BLaER1 treated with 17β-estradiol and CSF1 and Interleukin-3, amounts not matched to agents 10 nM and 100 nM (cell line): ENCODE measurements at regions not wholly inside any gene's neighbourhood (a gene's known extent, or its start where the extent isn't known, plus 50 kb on each side); places are given as distances from the start of the nearest gene placed in this dataset.
"Not testable (repeated sequence)": the region's sequence is repeated elsewhere in the genome, so short reads cannot be mapped to it uniquely, and the experiment has no call there.

ENCODE experiments used
- H3K27ac ChIP-seq, 11 experiments: shearing (Covaris generic); formaldehyde crosslinking; 2 replicates each; pipeline ENCODE4 v1.8.1; 2022
- H3K27me3 ChIP-seq, 11 experiments: shearing (Covaris generic); formaldehyde crosslinking; 2 replicates each; pipeline ENCODE4 v1.8.1; 2022
- H3K36me3 ChIP-seq, 11 experiments: shearing (Covaris generic); formaldehyde crosslinking; 2 replicates each; pipeline ENCODE4 v1.8.1; 2022
- H3K4me1 ChIP-seq, 10 experiments: shearing (Covaris generic); formaldehyde crosslinking; 2 replicates each; pipeline ENCODE4 v1.8.1; 2022
- H3K4me2 ChIP-seq, 11 experiments: shearing (Covaris generic); formaldehyde crosslinking; 2 replicates each; pipeline ENCODE4 v1.8.1; 2022
- H3K4me3 ChIP-seq, 10 experiments: shearing (Covaris generic); formaldehyde crosslinking; 2 replicates each; pipeline ENCODE4 v1.8.1; 2022
- H3K9ac ChIP-seq, 11 experiments: shearing (Covaris generic); formaldehyde crosslinking; 2 replicates each; pipeline ENCODE4 v1.8.1; 2022
- H3K9me3 ChIP-seq, 11 experiments: shearing (Covaris generic); formaldehyde crosslinking; replicated peaks in 1 of 11; 2 replicates each; pipeline ENCODE4 v1.8.1; 2022
- H4K20me1 ChIP-seq, 11 experiments: shearing (Covaris generic); formaldehyde crosslinking; 2 replicates each; pipeline ENCODE4 v1.8.1; 2022
- Cebpa-rat ChIP-seq, 11 experiments: shearing (Covaris generic); IDR thresholded peaks; 2 replicates each; pipeline ENCODE4 v1.8.1; 2022

DNA sequence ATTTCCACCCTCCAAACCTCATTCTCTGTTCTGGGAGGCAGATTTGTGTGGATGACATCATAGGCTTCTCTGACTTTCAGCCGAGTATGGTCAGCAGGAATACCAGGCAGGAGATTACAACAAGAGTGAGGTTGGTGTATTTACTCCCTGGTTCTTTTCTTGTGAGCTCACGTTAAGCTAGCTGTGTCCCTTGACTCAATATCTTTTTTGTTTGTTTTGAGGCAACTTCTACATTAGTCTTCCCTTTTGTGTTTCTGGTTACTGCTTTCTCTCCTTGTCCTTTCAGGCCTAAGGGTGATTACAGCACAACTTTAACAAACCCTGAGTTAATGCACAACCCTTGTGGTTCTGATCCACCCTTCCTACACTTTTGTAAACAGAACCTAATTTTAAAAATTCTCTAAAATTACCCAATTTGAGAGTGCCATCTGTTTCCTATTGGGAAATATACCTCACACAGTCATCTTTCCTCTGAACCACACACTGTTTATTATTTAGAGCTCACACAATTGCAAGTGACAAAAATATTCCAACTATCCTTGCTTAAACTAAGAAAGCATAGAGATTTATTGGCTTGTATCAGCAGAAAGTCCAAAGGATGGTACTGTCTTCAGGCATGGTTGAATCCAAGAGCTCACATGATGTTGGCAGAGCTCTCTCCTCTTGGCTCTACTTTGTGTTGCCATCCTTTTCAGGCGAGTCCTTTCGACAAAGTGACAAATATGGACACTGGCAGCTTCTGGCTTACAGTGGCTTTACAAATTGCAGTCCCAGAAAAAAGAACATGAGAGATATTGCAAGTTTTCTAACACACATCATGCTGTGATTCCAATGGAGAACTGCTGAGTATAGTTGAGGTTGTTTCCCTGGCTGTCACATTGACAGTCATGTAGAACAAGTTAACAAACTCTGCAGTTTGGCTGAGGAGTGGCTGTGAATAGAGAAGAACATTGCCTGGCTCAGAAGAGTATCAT, 150.5 kb upstream of the DDIT4L start:
- H3K9ac ChIP-seq: peak overlapping the region in 4 of 11 experiments; percentile 27 to 57 (median 34); a peak in 4 of 22 replicates
- H3K9me3 ChIP-seq: peaks cover 10 to 13% (median 12%) of the 10 kb centered on the region in 11 experiments; a peak in 20 of 22 replicates
- H3K27me3 ChIP-seq: no peaks in the 10 kb centered on the region
- H3K4me3 ChIP-seq: no peak overlapping the region
- no peak for TF ChIP-seq Cebpa-rat (IDR thresholded peaks at IDR 0.05)
- H3K4me1 ChIP-seq: peaks cover 0 to 36% (median 9%) of the 10 kb centered on the region in 10 experiments; a peak in 11 of 20 replicates
- no peaks in the 10 kb centered on the region for H3K36me3 ChIP-seq
- no peaks in the 10 kb centered on the region for H4K20me1 ChIP-seq
- peak overlapping the region in 5 of 11 experiments; percentile 25 to 56 (median 31); a peak in 10 of 22 replicates for H3K4me2 ChIP-seq
- peak overlapping the region in 8 of 11 experiments; percentile 21 to 71 (median 58); a peak in 13 of 22 replicates for H3K27ac ChIP-seq

DNA sequence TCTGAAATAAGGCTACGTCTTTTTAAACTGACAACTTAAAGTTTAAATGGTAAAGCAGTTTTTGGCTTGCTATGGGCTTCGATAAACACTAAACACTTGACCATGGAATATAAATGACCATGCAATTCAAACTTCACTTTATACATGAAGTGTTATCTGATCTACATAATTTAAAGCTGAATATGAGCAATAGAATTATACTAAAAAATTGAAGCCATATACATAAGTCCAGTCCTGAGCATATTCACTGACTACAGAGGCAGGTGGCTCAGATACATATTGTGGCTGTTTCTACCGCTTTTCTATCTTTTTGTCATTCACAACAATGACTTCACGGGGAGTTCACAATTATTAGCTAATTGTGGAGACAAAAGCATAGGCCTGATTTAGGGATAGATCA, 149.6 kb upstream of the DDIT4L start:
- Histone ChIP-seq H3K27ac (peak overlapping the region in 7 of 11 experiments; percentile 11 to 71 (median 60); a peak in 10 of 22 replicates), H3K36me3 (no peaks in the 10 kb centered on the region), H3K4me1 (peaks cover 0 to 36% (median 9%) of the 10 kb centered on the region in 10 experiments; a peak in 11 of 20 replicates), H3K9me3 (peaks cover 10 to 21% (median 16%) of the 10 kb centered on the region in 11 experiments; a peak in 20 of 22 replicates), H3K27me3 (no peaks in the 10 kb centered on the region), H3K4me2 (peak overlapping the region in 3 of 11 experiments; percentile 25 to 56 (median 38); a peak in 4 of 22 replicates), H4K20me1 (no peaks in the 10 kb centered on the region), H3K4me3 (no peak overlapping the region), H3K9ac (peak overlapping the region in 3 of 11 experiments; percentile 30 to 57 (median 38); a peak in 3 of 22 replicates)
- TF ChIP-seq Cebpa-rat (IDR thresholded peaks at IDR 0.05): no peak

DNA sequence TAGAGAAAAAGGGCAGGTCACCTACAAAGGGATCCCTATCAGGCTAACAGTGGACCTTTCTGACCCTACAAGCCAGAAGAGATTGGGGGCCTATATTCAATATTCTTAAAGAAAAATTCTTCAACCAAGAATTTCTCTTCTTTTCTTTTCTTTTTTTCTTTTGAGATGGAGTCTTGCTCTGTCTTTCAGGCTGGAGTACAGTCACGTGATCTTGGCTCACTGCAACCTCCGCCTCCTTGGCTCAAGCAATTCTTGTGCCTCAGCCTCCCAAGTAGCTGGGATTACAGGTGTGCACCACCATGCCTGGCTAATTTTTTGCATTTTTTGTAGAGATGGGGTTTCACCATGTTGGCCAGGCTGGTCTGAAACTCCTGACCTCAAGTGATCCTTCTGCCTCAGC, 143.2 kb upstream of the DDIT4L start:
- H3K9me3 ChIP-seq: peaks cover 26 to 57% (median 49%) of the 10 kb centered on the region in 11 experiments
- not testable (repeated sequence) for H3K27ac ChIP-seq, H3K4me1 ChIP-seq, H3K4me2 ChIP-seq, H3K9ac ChIP-seq, H3K4me3 ChIP-seq, H3K36me3 ChIP-seq, H4K20me1 ChIP-seq, H3K27me3 ChIP-seq

DNA sequence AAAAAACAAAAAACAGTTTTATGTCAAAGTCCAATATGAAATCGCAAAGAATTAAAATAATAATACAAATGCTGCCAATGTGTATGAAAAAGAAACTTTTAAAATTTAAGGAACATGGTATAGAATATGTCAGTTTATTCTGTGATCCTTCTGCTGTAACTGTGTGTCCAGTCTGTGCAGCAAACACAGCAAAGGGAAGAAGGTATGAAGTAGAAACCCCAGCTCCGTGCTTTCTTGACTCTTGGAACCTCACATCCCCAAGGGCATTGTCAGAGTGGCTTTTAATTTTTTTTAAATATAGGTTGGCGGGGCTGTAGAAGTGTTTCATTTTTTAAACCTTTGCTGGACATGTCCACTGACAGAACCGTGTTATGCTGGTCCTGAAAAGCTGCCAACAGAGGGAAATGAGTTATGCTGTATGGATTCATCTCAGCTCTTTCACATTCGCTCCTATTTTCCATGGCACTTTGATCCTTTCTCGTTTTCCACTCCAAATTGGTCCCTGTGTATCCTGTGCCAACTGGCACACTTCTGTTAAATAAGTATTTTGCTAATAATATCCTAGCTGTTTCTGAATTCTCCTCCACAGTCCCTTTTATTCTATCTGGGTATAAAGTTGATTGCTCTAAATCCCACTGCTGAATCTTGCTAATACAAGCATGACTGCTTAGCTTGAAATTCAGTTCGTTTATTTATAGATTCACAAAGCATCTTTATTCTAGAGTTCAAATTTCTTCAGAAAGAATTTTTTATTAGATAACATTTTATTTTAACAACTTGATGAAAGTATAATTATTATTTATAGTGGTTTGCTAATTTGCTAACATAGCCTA, 127.0 kb upstream of the DDIT4L start:
- Histone ChIP-seq H3K4me2 (peak overlapping the region in 4 of 11 experiments; percentile 13 to 38 (median 16); a peak in 5 of 22 replicates), H3K27ac (no peak overlapping the region), H3K36me3 (no peaks in the 10 kb centered on the region), H4K20me1 (no peaks in the 10 kb centered on the region), H3K4me3 (no peak overlapping the region), H3K9ac (no peak overlapping the region), H3K9me3 (peaks cover 0 to 6% (median 0%) of the 10 kb centered on the region in 11 experiments; a peak in 3 of 22 replicates), H3K27me3 (no peaks in the 10 kb centered on the region), H3K4me1 (peaks cover 0 to 10% (median 0%) of the 10 kb centered on the region in 10 experiments; a peak in 6 of 20 replicates)
- no peak for TF ChIP-seq Cebpa-rat (IDR thresholded peaks at IDR 0.05)

DNA sequence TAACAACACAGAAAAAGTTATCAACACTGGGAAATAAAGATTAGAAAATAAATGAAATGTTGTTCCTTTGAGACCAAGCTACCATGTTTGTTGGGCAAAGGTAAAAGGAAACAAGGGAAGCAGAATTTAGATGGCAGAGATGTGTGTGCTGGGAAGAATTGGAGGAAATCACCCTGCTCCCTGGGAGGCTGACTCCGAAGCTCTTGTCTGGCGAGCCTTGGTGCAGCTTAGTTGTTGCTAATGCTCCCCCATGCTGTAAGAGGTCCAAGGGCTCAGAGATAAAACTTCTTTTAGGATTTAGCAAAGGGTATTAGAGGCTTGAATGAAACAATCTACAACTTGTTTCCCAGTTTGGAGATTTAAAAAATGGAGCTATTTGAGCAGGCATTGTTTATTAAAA, 123.8 kb upstream of the DDIT4L start:
- no peak for TF ChIP-seq Cebpa-rat (IDR thresholded peaks at IDR 0.05)

DNA sequence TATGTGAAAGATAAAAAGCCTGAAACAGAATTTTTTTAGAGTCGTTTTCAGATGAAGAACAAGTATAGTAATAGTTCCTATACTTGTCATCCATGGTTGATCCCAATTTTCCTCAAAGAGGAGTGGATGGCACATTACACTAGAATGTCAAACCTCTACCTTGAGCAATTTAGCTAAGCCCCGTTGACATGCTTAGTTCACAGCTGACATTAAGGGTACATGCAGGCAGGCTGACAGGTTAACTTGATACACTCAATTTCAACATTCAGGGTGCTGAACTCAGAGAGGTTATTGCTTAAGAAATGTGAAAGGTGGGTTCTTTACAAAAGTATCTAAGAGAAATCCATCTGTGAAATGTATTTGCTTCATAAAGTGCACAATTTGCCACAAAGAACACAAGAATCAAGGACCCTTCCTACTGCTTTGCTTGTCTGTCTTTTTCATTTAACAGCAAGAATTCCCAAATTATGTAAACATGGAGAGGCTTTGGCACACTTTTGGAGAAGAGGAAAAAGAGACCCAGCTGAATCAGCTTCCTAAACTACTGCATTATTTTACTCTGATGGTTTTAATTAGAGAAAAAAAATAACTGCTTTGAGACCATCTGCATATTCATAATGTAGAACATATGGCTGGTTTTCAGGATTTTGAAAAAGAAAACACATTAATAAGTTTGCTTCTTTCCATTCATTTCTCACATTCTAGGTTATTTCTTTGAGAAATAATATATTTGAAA, 122.5 kb upstream of the DDIT4L start:
- no peak overlapping the region for H3K9ac ChIP-seq
- TF ChIP-seq Cebpa-rat (IDR thresholded peaks at IDR 0.05): no peak
- H3K4me1 ChIP-seq: peaks cover 0 to 10% (median 0%) of the 10 kb centered on the region in 10 experiments; a peak in 6 of 20 replicates
- H3K4me2 ChIP-seq: no peak overlapping the region
- H4K20me1 ChIP-seq: no peaks in the 10 kb centered on the region
- no peaks in the 10 kb centered on the region for H3K9me3 ChIP-seq
- no peak overlapping the region for H3K4me3 ChIP-seq
- H3K36me3 ChIP-seq: no peaks in the 10 kb centered on the region
- H3K27ac ChIP-seq: no peak overlapping the region
- no peaks in the 10 kb centered on the region for H3K27me3 ChIP-seq

More for the DNA sequence above, 123.8 kb upstream of the DDIT4L start:
- H4K20me1 ChIP-seq: no peaks in the 10 kb centered on the region
- no peak overlapping the region for H3K4me3 ChIP-seq
- H3K27me3 ChIP-seq: no peaks in the 10 kb centered on the region
- peaks cover 0 to 10% (median 0%) of the 10 kb centered on the region in 10 experiments; a peak in 6 of 20 replicates for H3K4me1 ChIP-seq
- H3K9me3 ChIP-seq: no peaks in the 10 kb centered on the region
- H3K9ac ChIP-seq: no peak overlapping the region
- no peak overlapping the region for H3K27ac ChIP-seq
- no peaks in the 10 kb centered on the region for H3K36me3 ChIP-seq
- H3K4me2 ChIP-seq: no peak overlapping the region

DNA sequence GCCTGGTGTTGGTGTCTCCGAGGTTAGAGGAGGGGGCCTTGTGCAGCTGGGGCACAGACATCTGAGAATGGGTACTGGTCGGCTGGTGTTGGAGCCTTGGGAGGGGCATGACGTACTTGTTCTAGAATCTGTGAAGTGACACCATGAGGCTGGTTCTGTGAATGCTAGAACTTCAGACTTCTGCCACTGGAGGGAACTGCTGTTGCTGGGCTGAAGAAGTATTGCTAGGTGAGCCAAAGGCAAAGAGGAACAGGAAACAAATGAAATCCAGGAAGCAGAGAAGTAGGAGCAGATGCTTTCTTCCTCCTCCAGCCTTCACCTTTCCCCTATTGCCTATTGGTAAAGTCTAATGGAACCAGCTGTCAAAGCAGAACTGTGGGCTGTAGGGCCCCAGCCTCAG, 120.9 kb upstream of the DDIT4L start:
- Histone ChIP-seq H3K36me3 (no peaks in the 10 kb centered on the region), H3K4me2 (no peak overlapping the region), H3K27me3 (no peaks in the 10 kb centered on the region), H3K4me1 (no peaks in the 10 kb centered on the region), H3K9me3 (no peaks in the 10 kb centered on the region), H3K9ac (no peak overlapping the region), H3K27ac (no peak overlapping the region), H3K4me3 (no peak overlapping the region), H4K20me1 (no peaks in the 10 kb centered on the region)
- TF ChIP-seq Cebpa-rat (IDR thresholded peaks at IDR 0.05): no peak

DNA sequence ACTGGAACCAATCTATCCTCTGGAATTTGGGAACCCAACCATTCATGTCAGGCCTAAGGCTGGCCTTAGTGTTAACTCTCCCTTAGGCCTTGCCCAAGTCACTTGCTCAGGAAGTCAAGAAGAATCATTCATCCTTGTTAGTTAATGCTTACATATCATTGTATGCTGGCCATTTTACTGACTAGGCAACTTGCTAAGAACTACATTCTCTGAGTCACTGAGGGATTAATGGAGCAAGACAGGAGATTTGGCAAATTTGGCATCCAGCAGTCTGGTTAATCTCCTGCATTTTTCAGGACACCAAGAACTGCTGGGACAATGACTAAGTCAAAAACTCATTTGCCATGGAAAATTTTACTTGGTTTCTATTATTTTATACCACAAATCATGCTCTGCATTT, 115.8 kb upstream of the DDIT4L start:
- Histone ChIP-seq H3K36me3 (no peaks in the 10 kb centered on the region), H3K9ac (no peak overlapping the region), H3K27me3 (no peaks in the 10 kb centered on the region), H3K4me2 (no peak overlapping the region), H3K4me1 (0 out of 20 replicates have a peak, but pooled peaks cover 0 to 3% (median 0%) of the 10 kb centered on the region in 10 experiments), H3K9me3 (no peaks in the 10 kb centered on the region), H3K4me3 (no peak overlapping the region), H4K20me1 (no peaks in the 10 kb centered on the region), H3K27ac (no peak overlapping the region)
- no peak for TF ChIP-seq Cebpa-rat (IDR thresholded peaks at IDR 0.05)
